ENCODE measurements at regions not wholly inside any gene's neighbourhood (a gene's known extent, or its start where the extent isn't known, plus 50 kb on each side); places are given as distances from the start of the nearest gene placed in this dataset.

- H3K36me3 Mint-ChIP-seq (ENCODE audit: insufficient read depth): no peaks in the 10 kb centered on the region
- H3K9me3 Mint-ChIP-seq: no peaks in the 10 kb centered on the region
- peaks cover 8% of the 10 kb centered on the region in 2 donors for H3K27me3 Mint-ChIP-seq
- H3K4me1 Mint-ChIP-seq (ENCODE audit: low read depth in 2 of 2): no peaks in the 10 kb centered on the region
- H3K4me3 Mint-ChIP-seq: no peak overlapping the region
- no peak overlapping the region for H3K27ac Mint-ChIP-seq
- ATAC-seq (replicated peaks) (no peak), DNase-seq (no peak)
These were observed 182.7 kb upstream of the GADL1 start for GRCh38 chr3:31077021-31077601.

- H3K9me3 Mint-ChIP-seq: no peaks in the 10 kb centered on the region
- H3K27ac Mint-ChIP-seq: no peak overlapping the region
- no peaks in the 10 kb centered on the region for H3K36me3 Mint-ChIP-seq (ENCODE audit: insufficient read depth)
- no peak for DNase-seq
- peaks cover 8% of the 10 kb centered on the region in 2 donors for H3K27me3 Mint-ChIP-seq
- no peak for ATAC-seq (replicated peaks)
- H3K4me1 Mint-ChIP-seq (ENCODE audit: low read depth in 2 of 2): no peaks in the 10 kb centered on the region
- H3K4me3 Mint-ChIP-seq: no peak overlapping the region
These were observed 183.4 kb upstream of the GADL1 start for GRCh38 chr3:31077826-31078225.

GRCh38 chr3:31079689-31080088, 185.2 kb upstream of the GADL1 start:
- ATAC-seq (replicated peaks) (no peak), DNase-seq (no peak)
- H3K4me1 Mint-ChIP-seq (ENCODE audit: low read depth in 2 of 2): no peaks in the 10 kb centered on the region
- H3K27me3 Mint-ChIP-seq: peaks cover 0 to 8% of the 10 kb centered on the region in 2 donors
- H3K36me3 Mint-ChIP-seq (ENCODE audit: insufficient read depth): no peaks in the 10 kb centered on the region
- H3K4me3 Mint-ChIP-seq: no peak overlapping the region
- H3K27ac Mint-ChIP-seq: no peak overlapping the region
- no peaks in the 10 kb centered on the region for H3K9me3 Mint-ChIP-seq

- H3K4me1 Mint-ChIP-seq (ENCODE audit: low read depth in 2 of 2): no peaks in the 10 kb centered on the region
- H3K27ac Mint-ChIP-seq: no peak overlapping the region
- H3K4me3 Mint-ChIP-seq: no peak overlapping the region
- ATAC-seq (replicated peaks) (no peak), DNase-seq (no peak)
- no peaks in the 10 kb centered on the region for H3K9me3 Mint-ChIP-seq
- peaks cover 0 to 8% of the 10 kb centered on the region in 2 donors for H3K27me3 Mint-ChIP-seq
- no peaks in the 10 kb centered on the region for H3K36me3 Mint-ChIP-seq (ENCODE audit: insufficient read depth)
These were observed 186.7 kb upstream of the GADL1 start for GRCh38 chr3:31081018-31081662.

GRCh38 chr3:31086148-31086547, 191.7 kb upstream of the GADL1 start:
- ATAC-seq (replicated peaks) (no peak), DNase-seq (no peak)
- Mint-ChIP-seq H3K4me3 (no peak overlapping the region), H3K27ac (no peak overlapping the region), H3K27me3 (no peaks in the 10 kb centered on the region), H3K4me1 (ENCODE audit: low read depth in 2 of 2) (no peaks in the 10 kb centered on the region), H3K9me3 (no peaks in the 10 kb centered on the region), H3K36me3 (ENCODE audit: insufficient read depth) (no peaks in the 10 kb centered on the region)

- Mint-ChIP-seq H3K27me3 (no peaks in the 10 kb centered on the region), H3K4me3 (no peak overlapping the region), H3K27ac (no peak overlapping the region), H3K9me3 (no peaks in the 10 kb centered on the region), H3K36me3 (ENCODE audit: insufficient read depth) (no peaks in the 10 kb centered on the region), H3K4me1 (ENCODE audit: low read depth in 2 of 2) (no peaks in the 10 kb centered on the region)
- ATAC-seq (replicated peaks) (no peak), DNase-seq (no peak)
These were observed 192.2 kb upstream of the GADL1 start for GRCh38 chr3:31086698-31087097.

- Mint-ChIP-seq H3K27me3 (no peaks in the 10 kb centered on the region), H3K36me3 (ENCODE audit: insufficient read depth) (no peaks in the 10 kb centered on the region), H3K9me3 (no peaks in the 10 kb centered on the region), H3K4me3 (no peak overlapping the region), H3K27ac (no peak overlapping the region), H3K4me1 (ENCODE audit: low read depth in 2 of 2) (no peaks in the 10 kb centered on the region)
- no peak for DNase-seq
- ATAC-seq (replicated peaks): no peak
These were observed 197.3 kb upstream of the GADL1 start for GRCh38 chr3:31091748-31092147.

GRCh38 chr3:31092748-31093589, 198.5 kb upstream of the GADL1 start:
- H3K36me3 Mint-ChIP-seq (ENCODE audit: insufficient read depth): no peaks in the 10 kb centered on the region
- no peak overlapping the region for H3K27ac Mint-ChIP-seq
- H3K9me3 Mint-ChIP-seq: no peaks in the 10 kb centered on the region
- DNase-seq (no peak), ATAC-seq (replicated peaks) (no peak)
- no peak overlapping the region for H3K4me3 Mint-ChIP-seq
- no peaks in the 10 kb centered on the region for H3K27me3 Mint-ChIP-seq
- no peaks in the 10 kb centered on the region for H3K4me1 Mint-ChIP-seq (ENCODE audit: low read depth in 2 of 2)

GRCh38 chr3:31093606-31094005, 199.1 kb upstream of the GADL1 start:
- Mint-ChIP-seq H3K27me3 (no peaks in the 10 kb centered on the region), H3K36me3 (ENCODE audit: insufficient read depth) (no peaks in the 10 kb centered on the region), H3K4me3 (no peak overlapping the region), H3K4me1 (ENCODE audit: low read depth in 2 of 2) (no peaks in the 10 kb centered on the region), H3K9me3 (no peaks in the 10 kb centered on the region), H3K27ac (no peak overlapping the region)
- ATAC-seq (replicated peaks): no peak
- no peak for DNase-seq

- no peaks in the 10 kb centered on the region for H3K4me1 Mint-ChIP-seq (ENCODE audit: low read depth in 2 of 2)
- H3K36me3 Mint-ChIP-seq (ENCODE audit: insufficient read depth): no peaks in the 10 kb centered on the region
- no peak overlapping the region for H3K27ac Mint-ChIP-seq
- H3K9me3 Mint-ChIP-seq: no peaks in the 10 kb centered on the region
- H3K27me3 Mint-ChIP-seq: no peaks in the 10 kb centered on the region
- ATAC-seq (replicated peaks): no peak
- no peak for DNase-seq
- H3K4me3 Mint-ChIP-seq: no peak overlapping the region
These were observed 199.6 kb upstream of the GADL1 start for GRCh38 chr3:31094048-31094447.

- no peaks in the 10 kb centered on the region for H3K36me3 Mint-ChIP-seq (ENCODE audit: insufficient read depth)
- no peak overlapping the region for H3K27ac Mint-ChIP-seq
- no peaks in the 10 kb centered on the region for H3K9me3 Mint-ChIP-seq
- DNase-seq: no peak
- no peaks in the 10 kb centered on the region for H3K27me3 Mint-ChIP-seq
- H3K4me1 Mint-ChIP-seq (ENCODE audit: low read depth in 2 of 2): no peaks in the 10 kb centered on the region
- H3K4me3 Mint-ChIP-seq: no peak overlapping the region
- ATAC-seq (replicated peaks): no peak
These were observed 200.8 kb upstream of the GADL1 start for GRCh38 chr3:31095255-31095654.

- no peaks in the 10 kb centered on the region for H3K9me3 Mint-ChIP-seq
- H3K36me3 Mint-ChIP-seq (ENCODE audit: insufficient read depth): no peaks in the 10 kb centered on the region
- H3K4me3 Mint-ChIP-seq: no peak overlapping the region
- no peak for DNase-seq
- no peaks in the 10 kb centered on the region for H3K4me1 Mint-ChIP-seq (ENCODE audit: low read depth in 2 of 2)
- H3K27ac Mint-ChIP-seq: no peak overlapping the region
- peaks cover 0 to 1% of the 10 kb centered on the region in 2 donors for H3K27me3 Mint-ChIP-seq
- ATAC-seq (replicated peaks): no peak
These were observed 202.4 kb upstream of the GADL1 start for GRCh38 chr3:31096661-31097395.

GRCh38 chr3:31100519-31100918, 206.1 kb upstream of the GADL1 start:
- Mint-ChIP-seq H3K27me3 (peaks cover 0 to 6% of the 10 kb centered on the region in 2 donors), H3K9me3 (no peaks in the 10 kb centered on the region), H3K4me3 (no peak overlapping the region), H3K27ac (no peak overlapping the region), H3K4me1 (ENCODE audit: low read depth in 2 of 2) (no peaks in the 10 kb centered on the region), H3K36me3 (ENCODE audit: insufficient read depth) (no peaks in the 10 kb centered on the region)
- DNase-seq: no peak
- no peak for ATAC-seq (replicated peaks)
